ENCODE measurements at regions not wholly inside any gene's neighbourhood (a gene's known extent, or its start where the extent isn't known, plus 50 kb on each side); places are given as distances from the start of the nearest gene placed in this dataset.

DNA sequence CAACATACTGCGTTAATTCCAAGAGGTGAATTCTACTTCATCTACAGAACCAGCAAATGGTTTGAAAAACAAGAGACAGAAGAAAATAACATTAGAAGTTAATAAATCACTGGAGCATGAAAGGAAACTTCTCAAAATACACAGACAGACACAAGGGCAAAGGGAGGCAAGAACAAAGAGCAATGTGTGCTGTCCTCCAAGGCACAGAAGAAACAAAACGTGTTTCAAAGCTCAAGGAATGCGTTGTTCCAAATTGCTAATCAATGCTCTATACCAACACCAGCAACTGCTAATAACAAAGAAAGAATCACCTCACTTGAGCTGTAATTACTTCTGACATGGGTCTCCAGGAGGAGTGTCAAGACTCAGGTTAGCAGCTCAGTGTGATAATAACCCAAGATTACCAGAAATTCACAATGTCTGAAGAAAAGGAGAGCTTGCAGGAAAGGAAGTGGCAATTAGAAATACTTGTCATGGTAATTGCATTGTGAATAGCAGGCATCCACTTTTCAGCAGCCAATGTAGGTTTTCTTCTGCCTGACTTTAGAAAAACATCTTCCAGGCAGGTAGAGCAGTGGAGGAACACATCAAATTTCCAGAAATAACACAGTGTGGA, 175.4 kb downstream of the SEC16B start:
- H3K4me1 ChIP-seq (replicated peaks in 1 of 2) = no peaks in the 10 kb centered on the region
- H3K36me3 ChIP-seq (replicated peaks in 1 of 2) = no peaks in the 10 kb centered on the region
- TF ChIP-seq, protein P1, sequence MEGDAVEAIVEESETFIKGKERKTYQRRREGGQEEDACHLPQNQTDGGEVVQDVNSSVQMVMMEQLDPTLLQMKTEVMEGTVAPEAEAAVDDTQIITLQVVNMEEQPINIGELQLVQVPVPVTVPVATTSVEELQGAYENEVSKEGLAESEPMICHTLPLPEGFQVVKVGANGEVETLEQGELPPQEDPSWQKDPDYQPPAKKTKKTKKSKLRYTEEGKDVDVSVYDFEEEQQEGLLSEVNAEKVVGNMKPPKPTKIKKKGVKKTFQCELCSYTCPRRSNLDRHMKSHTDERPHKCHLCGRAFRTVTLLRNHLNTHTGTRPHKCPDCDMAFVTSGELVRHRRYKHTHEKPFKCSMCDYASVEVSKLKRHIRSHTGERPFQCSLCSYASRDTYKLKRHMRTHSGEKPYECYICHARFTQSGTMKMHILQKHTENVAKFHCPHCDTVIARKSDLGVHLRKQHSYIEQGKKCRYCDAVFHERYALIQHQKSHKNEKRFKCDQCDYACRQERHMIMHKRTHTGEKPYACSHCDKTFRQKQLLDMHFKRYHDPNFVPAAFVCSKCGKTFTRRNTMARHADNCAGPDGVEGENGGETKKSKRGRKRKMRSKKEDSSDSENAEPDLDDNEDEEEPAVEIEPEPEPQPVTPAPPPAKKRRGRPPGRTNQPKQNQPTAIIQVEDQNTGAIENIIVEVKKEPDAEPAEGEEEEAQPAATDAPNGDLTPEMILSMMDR (IDR thresholded peaks at IDR 0.05) = no peak
- no peak for TF ChIP-seq POLR2A (IDR thresholded peaks at IDR 0.05)
- no peak overlapping the region for H3K4me3 ChIP-seq
- intact Hi-C loops (cut with DNase I) = no loop called here
- no peaks in the 10 kb centered on the region for H3K9me3 ChIP-seq (replicated peaks in 1 of 3)
- H3K27ac ChIP-seq = no peak overlapping the region
- DNase-seq = no peak
- WGBS, 4 donors = 28 to 34% (median 31%) methylated on average over 3 of the region's 3 CpGs
- no peaks in the 10 kb centered on the region for H3K27me3 ChIP-seq

GRCh38 chr1:177793900-177794299, 176.0 kb downstream of the SEC16B start:
- DNase-seq = no peak
- Histone ChIP-seq H3K36me3 (replicated peaks in 1 of 2) (no peaks in the 10 kb centered on the region), H3K4me1 (replicated peaks in 1 of 2) (no peaks in the 10 kb centered on the region), H3K9me3 (replicated peaks in 1 of 3) (no peaks in the 10 kb centered on the region), H3K4me3 (no peak overlapping the region), H3K27ac (no peak overlapping the region), H3K27me3 (no peaks in the 10 kb centered on the region)
- 9 to 27% (median 21%) methylated on average over 1 of the region's 1 CpG for WGBS, 4 donors
- intact Hi-C loops (cut with DNase I) = no loop called here
- TF ChIP-seq, protein P1 (IDR thresholded peaks at IDR 0.05) = no peak
- no peak for TF ChIP-seq POLR2A (IDR thresholded peaks at IDR 0.05)

- TF ChIP-seq, protein P1 (IDR thresholded peaks at IDR 0.05) = no peak
- no peak for TF ChIP-seq POLR2A (IDR thresholded peaks at IDR 0.05)
- intact Hi-C loops (cut with DNase I) = no loop called here
- H3K4me1 ChIP-seq (replicated peaks in 1 of 2) = no peaks in the 10 kb centered on the region
- H3K27me3 ChIP-seq = no peaks in the 10 kb centered on the region
- DNase-seq = no peak
- no peak overlapping the region for H3K27ac ChIP-seq
- H3K4me3 ChIP-seq = no peak overlapping the region
- no peaks in the 10 kb centered on the region for H3K9me3 ChIP-seq (replicated peaks in 1 of 3)
- H3K36me3 ChIP-seq (replicated peaks in 1 of 2) = no peaks in the 10 kb centered on the region
Observed at GRCh38 chr1:177790566-177790965, 179.3 kb downstream of the SEC16B start.

GRCh38 chr1:177789956-177790355, 179.9 kb downstream of the SEC16B start:
- Histone ChIP-seq H3K4me3 (no peak overlapping the region), H3K27me3 (no peaks in the 10 kb centered on the region), H3K36me3 (replicated peaks in 1 of 2) (no peaks in the 10 kb centered on the region), H3K9me3 (replicated peaks in 1 of 3) (no peaks in the 10 kb centered on the region), H3K4me1 (replicated peaks in 1 of 2) (no peaks in the 10 kb centered on the region), H3K27ac (no peak overlapping the region)
- TF ChIP-seq POLR2A (IDR thresholded peaks at IDR 0.05) = no peak
- WGBS, 4 donors = 60 to 75% (median 70%) methylated on average over 3 of the region's 3 CpGs
- no peak for DNase-seq
- intact Hi-C loops (cut with DNase I) = loop anchor here in 1 of 2 donors (10.0 kb wide), 1 partner anchor 885 kb away; no protein-coding TSS in a partner anchor

DNA sequence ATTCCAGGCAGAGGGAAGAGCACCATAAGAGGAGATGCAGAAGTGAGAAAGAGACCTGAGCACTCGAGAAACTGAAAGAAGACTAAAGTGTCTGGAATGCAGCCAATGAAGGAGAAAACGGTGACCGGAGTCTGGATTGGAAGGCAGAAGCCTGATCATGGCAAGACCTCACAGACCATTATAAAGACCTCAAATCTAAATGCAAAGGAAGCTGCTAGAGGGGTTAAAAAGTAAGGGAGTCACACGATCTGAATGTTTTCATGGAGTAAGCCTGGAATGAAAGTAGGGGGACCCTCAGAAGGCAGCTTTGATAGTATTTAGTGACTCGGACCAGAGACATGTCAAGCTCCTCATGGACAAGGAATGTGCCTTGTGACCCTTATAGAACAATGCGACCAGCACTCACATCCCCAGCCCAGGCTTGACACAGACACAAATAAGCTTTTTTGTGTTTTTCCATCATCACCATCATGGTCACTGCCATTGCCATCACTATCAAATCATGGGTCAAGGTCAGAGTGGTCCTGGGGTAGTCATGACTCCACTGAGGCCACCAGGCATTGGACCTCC, 183.6 kb downstream of the SEC16B start:
- DNase-seq = no peak
- Histone ChIP-seq H3K4me1 (replicated peaks in 1 of 2) (no peaks in the 10 kb centered on the region), H3K9me3 (replicated peaks in 1 of 3) (no peaks in the 10 kb centered on the region), H3K27me3 (no peaks in the 10 kb centered on the region), H3K27ac (no peak overlapping the region), H3K4me3 (no peak overlapping the region), H3K36me3 (replicated peaks in 1 of 2) (no peaks in the 10 kb centered on the region)
- TF ChIP-seq POLR2A (IDR thresholded peaks at IDR 0.05) = no peak
- TF ChIP-seq, protein P1 (IDR thresholded peaks at IDR 0.05) = no peak
- intact Hi-C loops (cut with DNase I) = loop anchor here in 1 of 2 donors (10.0 kb wide), 1 partner anchor 881 kb away; no protein-coding TSS in a partner anchor
- 72 to 80% (median 75%) methylated on average over 6 of the region's 6 CpGs for WGBS, 4 donors

Data from adrenal gland (tissue), 9 donors.